Ovary (tissue), 3 donors: ENCODE measurements at regions not wholly inside any gene's neighbourhood (a gene's known extent, or its start where the extent isn't known, plus 50 kb on each side); places are given as distances from the start of the nearest gene placed in this dataset.

Source experiments
- EP300 ChIP-seq: sonication (generic); formaldehyde crosslinking; IDR thresholded peaks from one replicate; pipeline ENCODE4 v1.6.1; 2017; ENCODE audit warnings: antibody characterized with exemption
- POLR2A ChIP-seq: fragments of 450-650 bp; IDR thresholded peaks from one replicate; pipeline ENCODE4 v1.6.1; 2017; ENCODE audit warnings: antibody characterized with exemption, mild to moderate bottlenecking, moderate library complexity
- TF ChIP-seq, protein P1 (sequence below), 3 donors: fragments of 450-650 bp in 2 of 3; fragments of 200-600 bp in 1 of 3; IDR thresholded peaks; one replicate each; pipeline versions ENCODE4 v1.5.1 to v1.8.0; 2016 to 2022; ENCODE audit warnings: antibody characterized with exemption in 3 of 3, mild to moderate bottlenecking in 1 of 3
- donor health status: DM: no; HTN: no; CAD: no.

DNA sequence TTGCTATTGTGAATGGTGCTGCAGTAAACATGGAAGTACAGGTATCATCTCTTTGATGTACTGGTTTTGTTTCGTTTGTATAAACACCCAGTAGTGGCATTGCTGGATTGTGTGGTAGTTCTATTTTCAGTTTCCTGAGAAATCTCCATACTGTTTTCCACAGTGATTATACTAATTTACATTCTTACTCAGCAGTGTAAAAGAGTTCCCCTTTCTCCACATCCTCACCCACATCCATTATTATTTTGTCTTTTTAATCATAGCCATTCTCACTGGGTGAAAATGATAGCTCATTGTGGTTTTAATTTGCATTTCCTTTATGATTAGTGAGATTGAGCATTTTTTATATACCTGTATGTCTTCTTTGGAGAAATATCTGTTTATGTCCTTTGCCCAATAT, 62.3 kb upstream of the PARP4 start:
- TF ChIP-seq, protein P1, sequence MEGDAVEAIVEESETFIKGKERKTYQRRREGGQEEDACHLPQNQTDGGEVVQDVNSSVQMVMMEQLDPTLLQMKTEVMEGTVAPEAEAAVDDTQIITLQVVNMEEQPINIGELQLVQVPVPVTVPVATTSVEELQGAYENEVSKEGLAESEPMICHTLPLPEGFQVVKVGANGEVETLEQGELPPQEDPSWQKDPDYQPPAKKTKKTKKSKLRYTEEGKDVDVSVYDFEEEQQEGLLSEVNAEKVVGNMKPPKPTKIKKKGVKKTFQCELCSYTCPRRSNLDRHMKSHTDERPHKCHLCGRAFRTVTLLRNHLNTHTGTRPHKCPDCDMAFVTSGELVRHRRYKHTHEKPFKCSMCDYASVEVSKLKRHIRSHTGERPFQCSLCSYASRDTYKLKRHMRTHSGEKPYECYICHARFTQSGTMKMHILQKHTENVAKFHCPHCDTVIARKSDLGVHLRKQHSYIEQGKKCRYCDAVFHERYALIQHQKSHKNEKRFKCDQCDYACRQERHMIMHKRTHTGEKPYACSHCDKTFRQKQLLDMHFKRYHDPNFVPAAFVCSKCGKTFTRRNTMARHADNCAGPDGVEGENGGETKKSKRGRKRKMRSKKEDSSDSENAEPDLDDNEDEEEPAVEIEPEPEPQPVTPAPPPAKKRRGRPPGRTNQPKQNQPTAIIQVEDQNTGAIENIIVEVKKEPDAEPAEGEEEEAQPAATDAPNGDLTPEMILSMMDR (IDR thresholded peaks at IDR 0.05) = no peak
- TF ChIP-seq POLR2A (no peak), EP300 (no peak)
